ENCODE measurements at regions not wholly inside any gene's neighbourhood (a gene's known extent, or its start where the extent isn't known, plus 50 kb on each side); places are given as distances from the start of the nearest gene placed in this dataset.

- 91% methylated on average over 3 of the region's 3 CpGs for WGBS
- Histone ChIP-seq H3K27me3 (ENCODE audit: control insufficient read depth in 4 of 4, insufficient read depth in 4 of 4, low read length in 3 of 4) (no peaks in the 10 kb centered on the region), H3K9me3 (ENCODE audit: control insufficient read depth in 4 of 4, low read length in 3 of 4) (no peaks in the 10 kb centered on the region), H3K27ac (ENCODE audit: low read depth in 1 of 2, low read length in 2 of 2) (no peak overlapping the region), H3K9ac (ENCODE audit: low read depth in 1 of 2, low read length in 2 of 2) (no peak overlapping the region), H3K36me3 (ENCODE audit: control insufficient read depth in 4 of 4, insufficient read depth in 3 of 4, low read depth in 1 of 4, low read length in 3 of 4) (no peaks in the 10 kb centered on the region), H3K4me3 (ENCODE audit: low read depth in 1 of 3, low read length in 3 of 3) (no peak overlapping the region), H3K4me1 (ENCODE audit: control insufficient read depth in 4 of 4, insufficient read depth in 4 of 4, low read length in 3 of 4) (peaks cover 0 to 4% (median 0%) of the 10 kb centered on the region in 4 donors)
- TF ChIP-seq GABPA (IDR thresholded peaks at IDR 0.05 in 1 of 2, conservative IDR thresholded peaks at IDR 0.05 in 1 of 2) (no peak), YY1 (IDR thresholded peaks at IDR 0.05) (no peak), ATF3 (IDR thresholded peaks at IDR 0.05) (no peak), MAX (IDR thresholded peaks at IDR 0.05) (no peak), RXRA (IDR thresholded peaks at IDR 0.05) (no peak), ZBTB33 (IDR thresholded peaks at IDR 0.05) (no peak), CTCF (IDR thresholded peaks at IDR 0.05; ENCODE audit: low read depth, low read length, missing input control) (no peak), HNF4G (IDR thresholded peaks at IDR 0.05) (no peak), FOXA1 (IDR thresholded peaks at IDR 0.05) (no peak), REST (IDR thresholded peaks at IDR 0.05) (no peak), JUND (IDR thresholded peaks at IDR 0.05) (no peak), EGR1 (IDR thresholded peaks at IDR 0.05; ENCODE audit: low read depth in 2 of 2) (no peak), HNF4A (conservative IDR thresholded peaks at IDR 0.05) (no peak), SP1 (IDR thresholded peaks at IDR 0.05) (no peak), RAD21 (IDR thresholded peaks at IDR 0.05) (no peak), TAF1 (conservative IDR thresholded peaks at IDR 0.05) (no peak), NR2F2 (IDR thresholded peaks at IDR 0.05) (no peak), FOXA2 (IDR thresholded peaks at IDR 0.05) (no peak)
- no peak for DNase-seq (ENCODE audit: low spot score)
These were observed 59.8 kb upstream of the GNG12 start for GRCh38 chr1:67893126-67893495.

All from liver (tissue), 8 donors.